Stimulated activated CD8-positive, alpha-beta memory T cell treated with anti-CD3 and anti-CD28 coated beads, Interleukin-12 subunit alpha, Interleukin-12 subunit beta, amount 100 ng/mL, for 4 hours (primary cell): ENCODE measurements at regions not wholly inside any gene's neighbourhood (a gene's known extent, or its start where the extent isn't known, plus 50 kb on each side); places are given as distances from the start of the nearest gene placed in this dataset.

Source experiments
- DNase-seq: peaks from one replicate; pipeline ENCODE4 v3.0.0-alpha.2; 2020; ENCODE audit warnings: low read depth

- no peak for DNase-seq
Measured at GRCh38 chr2:120440521-120441350, 94.8 kb downstream of the INHBB start.

- no peak for DNase-seq
Measured at GRCh38 chr2:120441351-120441700, 95.4 kb downstream of the INHBB start.

GRCh38 chr2:120441744-120442471 is 96.0 kb downstream of the INHBB start:
- DNase-seq: no peak

- no peak for DNase-seq
Measured at GRCh38 chr2:120442541-120442922, 96.6 kb downstream of the INHBB start.

GRCh38 chr2:120442923-120443571 is 97.1 kb downstream of the INHBB start:
- DNase-seq: no peak

- no peak for DNase-seq
Measured at GRCh38 chr2:120443946-120444345, 98.0 kb downstream of the INHBB start.

GRCh38 chr2:120444691-120445240 is 98.8 kb downstream of the INHBB start:
- DNase-seq: no peak

- no peak for DNase-seq
Measured at GRCh38 chr2:120445449-120446143, 99.7 kb downstream of the INHBB start.

GRCh38 chr2:120446236-120447126 is 100.5 kb downstream of the INHBB start:
- no peak for DNase-seq

GRCh38 chr2:120447127-120447785 is 101.3 kb downstream of the INHBB start:
- DNase-seq: no peak

GRCh38 chr2:120448436-120448835 is 102.5 kb downstream of the INHBB start:
- no peak for DNase-seq

GRCh38 chr2:120448961-120449810 is 103.2 kb downstream of the INHBB start:
- no peak for DNase-seq

GRCh38 chr2:120450196-120450820 is 104.4 kb downstream of the INHBB start:
- DNase-seq: no peak

GRCh38 chr2:120451334-120451733 is 105.4 kb downstream of the INHBB start:
- DNase-seq: no peak

GRCh38 chr2:120452131-120452530 is 106.2 kb downstream of the INHBB start:
- DNase-seq: no peak

- DNase-seq: no peak
Measured at GRCh38 chr2:120452945-120453634, 107.2 kb downstream of the INHBB start.

GRCh38 chr2:120453635-120453998 is 107.7 kb downstream of the INHBB start:
- DNase-seq: no peak

- DNase-seq: no peak
Measured at GRCh38 chr2:120454654-120455385, 108.9 kb downstream of the INHBB start.
